Fibroblast of the aortic adventitia (primary cell): ENCODE measurements at regions not wholly inside any gene's neighbourhood (a gene's known extent, or its start where the extent isn't known, plus 50 kb on each side); places are given as distances from the start of the nearest gene placed in this dataset.
A peak's percentile ranks its signal among the peaks of the same experiment; 100 is the strongest.

Source experiments
- DNase-seq: peaks from one replicate; pipeline ENCODE4 v3.0.0-alpha.2; 2010; ENCODE audit warnings: low read depth
- H3K4me3 ChIP-seq: 2 replicates; pipeline ENCODE4 v1.5.1; 2011; ENCODE audit warnings: low read depth, mild to moderate bottlenecking, control low read depth, low read length, moderate library complexity
- CTCF ChIP-seq: IDR thresholded peaks from 2 replicates; pipeline ENCODE4 v1.5.1; 2011; ENCODE audit warnings: mild to moderate bottlenecking, low read length, control low read depth, inconsistent platforms; ENCODE audit not compliant: insufficient read depth

GRCh38 chr15:96125721-96126415 lies 204.6 kb upstream of the NR2F2 start:
- DNase-seq, result peak; percentile 25
- TF ChIP-seq CTCF, result no peak
- no peak overlapping the region for H3K4me3 ChIP-seq

- no peak for DNase-seq
- no peak for TF ChIP-seq CTCF
- no peak overlapping the region for H3K4me3 ChIP-seq
These were observed 203.6 kb upstream of the NR2F2 start for GRCh38 chr15:96126859-96127258.

- no peak for DNase-seq
- no peak overlapping the region for H3K4me3 ChIP-seq
- no peak for TF ChIP-seq CTCF
These were observed 199.8 kb upstream of the NR2F2 start for GRCh38 chr15:96130734-96131133.

- no peak for TF ChIP-seq CTCF
- no peak overlapping the region for H3K4me3 ChIP-seq
- no peak for DNase-seq
These were observed 198.4 kb upstream of the NR2F2 start for GRCh38 chr15:96132126-96132525.

GRCh38 chr15:96135166-96136093 lies 195.1 kb upstream of the NR2F2 start:
- H3K4me3 ChIP-seq, result no peak overlapping the region
- DNase-seq, result no peak
- no peak for TF ChIP-seq CTCF

GRCh38 chr15:96138985-96139384 lies 191.5 kb upstream of the NR2F2 start:
- no peak overlapping the region for H3K4me3 ChIP-seq
- DNase-seq, result no peak
- no peak for TF ChIP-seq CTCF
